ENCODE measurements at regions not wholly inside any gene's neighbourhood (a gene's known extent, or its start where the extent isn't known, plus 50 kb on each side); places are given as distances from the start of the nearest gene placed in this dataset.

DNA sequence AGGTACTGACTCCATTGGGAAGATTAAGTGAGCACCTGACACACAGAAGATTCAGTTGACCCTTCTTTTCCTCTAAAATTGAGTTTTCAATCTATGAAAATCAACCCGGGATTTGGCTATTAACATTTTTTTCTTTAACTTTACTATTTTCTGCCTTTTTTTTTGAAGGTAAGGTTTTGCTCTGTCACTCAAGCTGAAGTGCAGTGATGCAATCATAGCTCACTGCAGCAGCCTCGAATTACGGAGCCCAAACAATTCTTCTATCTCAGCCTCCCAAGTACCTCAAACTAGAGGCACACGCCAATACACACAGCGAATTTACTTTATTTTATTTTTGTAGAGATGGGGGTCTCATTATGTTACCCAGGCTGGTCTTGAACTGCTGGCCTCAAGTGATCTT lies 1029.5 kb downstream of the MCTP2 start:
- Histone ChIP-seq H3K27me3 (ENCODE audit: insufficient read depth, poor library complexity, severe bottlenecking) (no peaks in the 10 kb centered on the region), H3K4me3 (ENCODE audit: severe bottlenecking) (no peak overlapping the region), H3K27ac (ENCODE audit: poor library complexity, severe bottlenecking) (no peak overlapping the region), H3K4me1 (ENCODE audit: insufficient read depth, poor library complexity, severe bottlenecking) (peaks cover 23% of the 10 kb centered on the region), H3K36me3 (ENCODE audit: low read depth) (no peaks in the 10 kb centered on the region), H3K9me3 (ENCODE audit: severe bottlenecking) (no peaks in the 10 kb centered on the region)
- TF ChIP-seq, protein P1, sequence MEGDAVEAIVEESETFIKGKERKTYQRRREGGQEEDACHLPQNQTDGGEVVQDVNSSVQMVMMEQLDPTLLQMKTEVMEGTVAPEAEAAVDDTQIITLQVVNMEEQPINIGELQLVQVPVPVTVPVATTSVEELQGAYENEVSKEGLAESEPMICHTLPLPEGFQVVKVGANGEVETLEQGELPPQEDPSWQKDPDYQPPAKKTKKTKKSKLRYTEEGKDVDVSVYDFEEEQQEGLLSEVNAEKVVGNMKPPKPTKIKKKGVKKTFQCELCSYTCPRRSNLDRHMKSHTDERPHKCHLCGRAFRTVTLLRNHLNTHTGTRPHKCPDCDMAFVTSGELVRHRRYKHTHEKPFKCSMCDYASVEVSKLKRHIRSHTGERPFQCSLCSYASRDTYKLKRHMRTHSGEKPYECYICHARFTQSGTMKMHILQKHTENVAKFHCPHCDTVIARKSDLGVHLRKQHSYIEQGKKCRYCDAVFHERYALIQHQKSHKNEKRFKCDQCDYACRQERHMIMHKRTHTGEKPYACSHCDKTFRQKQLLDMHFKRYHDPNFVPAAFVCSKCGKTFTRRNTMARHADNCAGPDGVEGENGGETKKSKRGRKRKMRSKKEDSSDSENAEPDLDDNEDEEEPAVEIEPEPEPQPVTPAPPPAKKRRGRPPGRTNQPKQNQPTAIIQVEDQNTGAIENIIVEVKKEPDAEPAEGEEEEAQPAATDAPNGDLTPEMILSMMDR (IDR thresholded peaks at IDR 0.05; ENCODE audit: poor library complexity, severe bottlenecking): no peak
- ATAC-seq (ENCODE audit: low read depth) (no peak), DNase-seq (ENCODE audit: low spot score) (no peak)

GRCh38 chr15:95261546-95261945 lies 1030.2 kb downstream of the MCTP2 start:
- DNase-seq (ENCODE audit: low spot score): no peak
- Histone ChIP-seq H3K27ac (ENCODE audit: poor library complexity, severe bottlenecking) (no peak overlapping the region), H3K36me3 (ENCODE audit: low read depth) (no peaks in the 10 kb centered on the region), H3K27me3 (ENCODE audit: insufficient read depth, poor library complexity, severe bottlenecking) (no peaks in the 10 kb centered on the region), H3K9me3 (ENCODE audit: severe bottlenecking) (no peaks in the 10 kb centered on the region), H3K4me1 (ENCODE audit: insufficient read depth, poor library complexity, severe bottlenecking) (peaks cover 23% of the 10 kb centered on the region), H3K4me3 (ENCODE audit: severe bottlenecking) (no peak overlapping the region)
- TF ChIP-seq, protein P1 (IDR thresholded peaks at IDR 0.05; ENCODE audit: poor library complexity, severe bottlenecking): no peak
- no peak for ATAC-seq (ENCODE audit: low read depth)

DNA sequence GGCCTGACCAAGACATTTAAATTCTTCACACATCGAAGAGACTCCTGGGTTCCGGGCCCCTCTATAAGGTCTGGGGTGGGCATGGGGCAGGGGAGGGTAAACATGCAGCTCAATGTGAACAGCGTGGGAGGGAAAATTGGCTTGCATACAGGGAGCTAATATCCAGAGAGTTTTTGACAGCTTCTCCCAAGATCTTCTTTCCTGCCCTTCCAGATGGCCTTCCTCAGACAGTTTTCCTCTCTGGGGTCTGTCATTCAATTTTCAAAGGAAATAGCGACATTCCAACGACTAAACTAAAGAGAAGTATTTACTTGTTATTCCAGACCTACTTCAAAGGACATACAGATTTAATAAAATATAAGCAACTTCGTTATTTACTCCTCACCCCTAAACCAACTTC lies 1030.6 kb downstream of the MCTP2 start:
- Histone ChIP-seq H3K27ac (ENCODE audit: poor library complexity, severe bottlenecking) (no peak overlapping the region), H3K4me3 (ENCODE audit: severe bottlenecking) (no peak overlapping the region), H3K9me3 (ENCODE audit: severe bottlenecking) (no peaks in the 10 kb centered on the region), H3K27me3 (ENCODE audit: insufficient read depth, poor library complexity, severe bottlenecking) (no peaks in the 10 kb centered on the region), H3K4me1 (ENCODE audit: insufficient read depth, poor library complexity, severe bottlenecking) (peaks cover 23% of the 10 kb centered on the region), H3K36me3 (ENCODE audit: low read depth) (no peaks in the 10 kb centered on the region)
- no peak for DNase-seq (ENCODE audit: low spot score)
- ATAC-seq (ENCODE audit: low read depth): no peak
- TF ChIP-seq, protein P1 (IDR thresholded peaks at IDR 0.05; ENCODE audit: poor library complexity, severe bottlenecking): no peak

- peaks cover 23% of the 10 kb centered on the region for H3K4me1 ChIP-seq (ENCODE audit: insufficient read depth, poor library complexity, severe bottlenecking)
- DNase-seq (ENCODE audit: low spot score) (no peak), ATAC-seq (ENCODE audit: low read depth) (peak; percentile 64)
- H3K9me3 ChIP-seq (ENCODE audit: severe bottlenecking): no peaks in the 10 kb centered on the region
- no peaks in the 10 kb centered on the region for H3K36me3 ChIP-seq (ENCODE audit: low read depth)
- H3K27ac ChIP-seq (ENCODE audit: poor library complexity, severe bottlenecking): peak overlapping the region; percentile 51
- H3K27me3 ChIP-seq (ENCODE audit: insufficient read depth, poor library complexity, severe bottlenecking): no peaks in the 10 kb centered on the region
- no peak overlapping the region for H3K4me3 ChIP-seq (ENCODE audit: severe bottlenecking)
- TF ChIP-seq, protein P1 (IDR thresholded peaks at IDR 0.05; ENCODE audit: poor library complexity, severe bottlenecking): no peak
These were observed 1031.7 kb downstream of the MCTP2 start for GRCh38 chr15:95262866-95263564.

- DNase-seq (ENCODE audit: low spot score) (no peak), ATAC-seq (ENCODE audit: low read depth) (no peak)
These were observed 1032.4 kb downstream of the MCTP2 start for GRCh38 chr15:95263751-95264150.

More at GRCh38 chr15:95263751-95264150, 1032.4 kb downstream of the MCTP2 start:
- Histone ChIP-seq H3K9me3 (ENCODE audit: severe bottlenecking) (no peaks in the 10 kb centered on the region), H3K27ac (ENCODE audit: poor library complexity, severe bottlenecking) (peak overlapping the region; percentile 51), H3K27me3 (ENCODE audit: insufficient read depth, poor library complexity, severe bottlenecking) (no peaks in the 10 kb centered on the region), H3K4me3 (ENCODE audit: severe bottlenecking) (no peak overlapping the region), H3K36me3 (ENCODE audit: low read depth) (no peaks in the 10 kb centered on the region), H3K4me1 (ENCODE audit: insufficient read depth, poor library complexity, severe bottlenecking) (peaks cover 23% of the 10 kb centered on the region)
- TF ChIP-seq, protein P1 (IDR thresholded peaks at IDR 0.05; ENCODE audit: poor library complexity, severe bottlenecking): no peak
